GM18870 (cell line): ENCODE measurements at regions not wholly inside any gene's neighbourhood (a gene's known extent, or its start where the extent isn't known, plus 50 kb on each side); places are given as distances from the start of the nearest gene placed in this dataset.
"Not testable (repeated sequence)": the region's sequence is repeated elsewhere in the genome, so short reads cannot be mapped to it uniquely, and the experiment has no call there.

Experiments
- ATAC-seq: cut with Tn5 transposase; IDR thresholded peaks from one replicate; pipeline ENCODE4 v1.9.1; 2021; ENCODE audit warnings: moderate library complexity; ENCODE audit not compliant: unreplicated experiment

GRCh38 chr7:149608168-149608567 is 110.6 kb upstream of the ZNF746 start:
- ATAC-seq = no peak

GRCh38 chr7:149607683-149608082 is 110.1 kb upstream of the ZNF746 start:
- ATAC-seq = no peak

GRCh38 chr7:149606826-149607225 is 109.2 kb upstream of the ZNF746 start:
- no peak for ATAC-seq

- ATAC-seq = no peak
Observed at GRCh38 chr7:149605696-149606095, 108.1 kb upstream of the ZNF746 start.

GRCh38 chr7:149604521-149604920 is 106.9 kb upstream of the ZNF746 start:
- ATAC-seq = no peak

GRCh38 chr7:149600669-149601330 is 103.2 kb upstream of the ZNF746 start:
- peak; percentile 98 for ATAC-seq

- ATAC-seq = peak; percentile 38
Observed at GRCh38 chr7:149599636-149600206, 102.1 kb upstream of the ZNF746 start.

GRCh38 chr7:149598721-149599308 is 101.2 kb upstream of the ZNF746 start:
- ATAC-seq = no peak

- ATAC-seq = not testable (repeated sequence)
Observed at GRCh38 chr7:149597789-149598188, 100.2 kb upstream of the ZNF746 start.

- ATAC-seq = no peak
Observed at GRCh38 chr7:149595541-149595940, 97.9 kb upstream of the ZNF746 start.

- ATAC-seq = no peak
Observed at GRCh38 chr7:149595078-149595477, 97.5 kb upstream of the ZNF746 start.

GRCh38 chr7:149588930-149589329 is 91.3 kb upstream of the ZNF746 start:
- no peak for ATAC-seq

- no peak for ATAC-seq
Observed at GRCh38 chr7:149586646-149587645, 89.3 kb upstream of the ZNF746 start.

- no peak for ATAC-seq
Observed at GRCh38 chr7:149584530-149584929, 86.9 kb upstream of the ZNF746 start.

- no peak for ATAC-seq
Observed at GRCh38 chr7:149584009-149584408, 86.4 kb upstream of the ZNF746 start.

- no peak for ATAC-seq
Observed at GRCh38 chr7:149580328-149580727, 82.7 kb upstream of the ZNF746 start.

GRCh38 chr7:149579365-149579764 is 81.8 kb upstream of the ZNF746 start:
- ATAC-seq = not testable (repeated sequence)

GRCh38 chr7:149574428-149574827 is 76.8 kb upstream of the ZNF746 start:
- ATAC-seq = not testable (repeated sequence)

- ATAC-seq = no peak
Observed at GRCh38 chr7:149573519-149573918, 75.9 kb upstream of the ZNF746 start.

GRCh38 chr7:149572920-149573319 is 75.3 kb upstream of the ZNF746 start:
- not testable (repeated sequence) for ATAC-seq

GRCh38 chr7:149570784-149571183 is 73.2 kb upstream of the ZNF746 start:
- no peak for ATAC-seq
